GM12875 (cell line): ENCODE measurements at regions not wholly inside any gene's neighbourhood (a gene's known extent, or its start where the extent isn't known, plus 50 kb on each side); places are given as distances from the start of the nearest gene placed in this dataset.
A peak's percentile ranks its signal among the peaks of the same experiment; 100 is the strongest.

Experiments used
- H3K4me3 ChIP-seq: one replicate; pipeline ENCODE4 v1.5.1; 2011; ENCODE audit warnings: low read depth, low read length, control low read depth
- CTCF ChIP-seq: IDR thresholded peaks from 2 replicates; pipeline ENCODE4 v1.5.1; 2011; ENCODE audit warnings: low read depth, mild to moderate bottlenecking, control low read depth, inconsistent platforms, low read length, moderate library complexity, borderline replicate concordance; ENCODE audit not compliant: insufficient read depth

GRCh38 chr13:29924482-29925350 is 74.3 kb upstream of the UBL3 start:
- no peak overlapping the region for H3K4me3 ChIP-seq
- no peak for TF ChIP-seq CTCF

GRCh38 chr13:29923554-29924481 is 73.4 kb upstream of the UBL3 start:
- TF ChIP-seq CTCF = peak; percentile 93
- no peak overlapping the region for H3K4me3 ChIP-seq

GRCh38 chr13:29922896-29923295 is 72.5 kb upstream of the UBL3 start:
- H3K4me3 ChIP-seq = no peak overlapping the region
- TF ChIP-seq CTCF = no peak

GRCh38 chr13:29922281-29922821 is 71.9 kb upstream of the UBL3 start:
- TF ChIP-seq CTCF = no peak
- H3K4me3 ChIP-seq = no peak overlapping the region

- no peak overlapping the region for H3K4me3 ChIP-seq
- no peak for TF ChIP-seq CTCF
Observed at GRCh38 chr13:29921542-29921941, 71.1 kb upstream of the UBL3 start.

- H3K4me3 ChIP-seq = no peak overlapping the region
- TF ChIP-seq CTCF = no peak
Observed at GRCh38 chr13:29920025-29920643, 69.7 kb upstream of the UBL3 start.
